ENCODE measurements at regions not wholly inside any gene's neighbourhood (a gene's known extent, or its start where the extent isn't known, plus 50 kb on each side); places are given as distances from the start of the nearest gene placed in this dataset.

DNA sequence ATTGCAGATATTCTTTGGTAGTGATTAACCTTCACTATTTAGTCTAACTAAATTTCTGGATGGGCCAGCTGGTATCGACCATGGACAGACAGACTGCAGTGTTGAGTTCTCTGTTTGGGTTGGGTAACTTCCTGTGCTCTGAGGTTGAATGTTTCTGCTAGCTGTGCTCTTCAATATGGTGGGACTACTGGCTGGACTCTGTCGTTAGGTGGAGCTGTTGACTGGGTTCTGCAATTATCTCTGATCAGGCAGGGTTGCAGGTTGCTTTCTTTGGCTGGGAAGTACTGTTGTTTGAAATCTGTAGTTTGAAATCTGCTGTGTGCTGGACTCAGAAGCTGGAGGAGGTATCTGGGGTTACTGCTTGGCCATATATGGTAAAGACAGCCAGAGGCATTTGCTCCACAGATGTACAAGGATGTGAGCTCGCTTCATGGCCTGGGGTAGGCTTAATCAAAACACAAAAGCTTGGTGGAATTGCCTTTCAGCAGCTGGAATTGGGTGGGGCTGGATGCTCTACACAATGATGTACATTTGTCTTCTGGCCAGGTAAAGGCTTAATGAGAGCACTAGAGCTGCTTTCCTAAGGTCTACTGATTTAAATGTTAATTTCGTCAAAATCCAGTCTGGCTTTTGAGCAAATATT, 1472.0 kb downstream of the FAM133A start:
- H3K27me3 ChIP-seq (ENCODE audit: control insufficient read depth, extremely low read depth, insufficient read depth, low read length) = no peaks in the 10 kb centered on the region
- TF ChIP-seq EZH2 (IDR thresholded peaks at IDR 0.05; ENCODE audit: low read length) = no peak
- TF ChIP-seq, protein P1, sequence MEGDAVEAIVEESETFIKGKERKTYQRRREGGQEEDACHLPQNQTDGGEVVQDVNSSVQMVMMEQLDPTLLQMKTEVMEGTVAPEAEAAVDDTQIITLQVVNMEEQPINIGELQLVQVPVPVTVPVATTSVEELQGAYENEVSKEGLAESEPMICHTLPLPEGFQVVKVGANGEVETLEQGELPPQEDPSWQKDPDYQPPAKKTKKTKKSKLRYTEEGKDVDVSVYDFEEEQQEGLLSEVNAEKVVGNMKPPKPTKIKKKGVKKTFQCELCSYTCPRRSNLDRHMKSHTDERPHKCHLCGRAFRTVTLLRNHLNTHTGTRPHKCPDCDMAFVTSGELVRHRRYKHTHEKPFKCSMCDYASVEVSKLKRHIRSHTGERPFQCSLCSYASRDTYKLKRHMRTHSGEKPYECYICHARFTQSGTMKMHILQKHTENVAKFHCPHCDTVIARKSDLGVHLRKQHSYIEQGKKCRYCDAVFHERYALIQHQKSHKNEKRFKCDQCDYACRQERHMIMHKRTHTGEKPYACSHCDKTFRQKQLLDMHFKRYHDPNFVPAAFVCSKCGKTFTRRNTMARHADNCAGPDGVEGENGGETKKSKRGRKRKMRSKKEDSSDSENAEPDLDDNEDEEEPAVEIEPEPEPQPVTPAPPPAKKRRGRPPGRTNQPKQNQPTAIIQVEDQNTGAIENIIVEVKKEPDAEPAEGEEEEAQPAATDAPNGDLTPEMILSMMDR (optimal IDR thresholded peaks at IDR 0.05 in 1 of 3, IDR thresholded peaks at IDR 0.05 in 1 of 3, conservative IDR thresholded peaks at IDR 0.05 in 1 of 3; ENCODE audit: extremely low read depth in 1 of 3, insufficient read depth in 2 of 3, low read length in 3 of 3) = no peak
- DNase-seq (ENCODE audit: low read depth, low spot score) (no peak), FAIRE-seq (no peak)
- H3K4me3 ChIP-seq (ENCODE audit: control insufficient read depth in 2 of 3, extremely low read depth in 1 of 3, insufficient read depth in 2 of 3, low read depth in 1 of 3, low read length in 3 of 3) = no peak overlapping the region
- H3K9me3 ChIP-seq (ENCODE audit: control insufficient read depth, low read depth, low read length) = no peaks in the 10 kb centered on the region
- no peaks in the 10 kb centered on the region for H3K79me2 ChIP-seq (ENCODE audit: control insufficient read depth, insufficient read depth, low read length)
- no peaks in the 10 kb centered on the region for H3K4me1 ChIP-seq (ENCODE audit: control insufficient read depth, extremely low read depth, insufficient read depth, low read length)
- H3K9ac ChIP-seq (ENCODE audit: control insufficient read depth, extremely low read depth, insufficient read depth, low read length) = no peak overlapping the region
- no peak overlapping the region for H3K4me2 ChIP-seq (ENCODE audit: control insufficient read depth, extremely low read depth, insufficient read depth, low read depth, low read length)
- dilution Hi-C loops (cut with MboI; ENCODE audit: extremely low pct_ligation_motif_present, low sequenced_read_pairs) = no loop called here
- no peak overlapping the region for H3K27ac ChIP-seq (ENCODE audit: control insufficient read depth, insufficient read depth, low read length)
- no peaks in the 10 kb centered on the region for H4K20me1 ChIP-seq (ENCODE audit: control insufficient read depth, extremely low read depth, insufficient read depth, low read length)
- H2AFZ ChIP-seq (ENCODE audit: control insufficient read depth, low read length) = no peak overlapping the region
- H3K36me3 ChIP-seq (ENCODE audit: control insufficient read depth in 2 of 2, extremely low read depth in 1 of 2, insufficient read depth in 2 of 2, low read length in 2 of 2) = no peaks in the 10 kb centered on the region
- H3K9me1 ChIP-seq (ENCODE audit: control insufficient read depth, extremely low read depth, insufficient read depth, low read length) = no peaks in the 10 kb centered on the region

DNA sequence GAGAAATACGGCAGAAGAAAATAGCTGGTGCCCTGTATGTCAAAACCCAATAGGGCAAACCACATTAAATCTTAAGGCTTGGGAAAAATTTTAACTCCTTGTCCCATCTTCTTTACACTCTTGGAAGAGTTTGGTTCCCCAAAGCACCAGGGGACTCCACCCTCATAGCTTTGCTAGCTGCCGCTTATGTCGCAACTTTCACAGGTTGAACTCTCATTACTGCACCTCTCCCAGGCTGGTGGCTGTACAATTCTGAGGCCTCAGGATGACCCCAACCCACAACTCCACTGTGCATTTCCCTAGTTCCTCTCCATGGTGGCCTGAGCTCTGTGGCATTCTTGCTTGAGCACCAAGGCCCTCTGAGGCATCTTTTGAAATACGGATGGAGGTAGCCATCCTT, 1478.8 kb downstream of the FAM133A start:
- DNase-seq (ENCODE audit: low read depth, low spot score) (no peak), FAIRE-seq (no peak)
- no peaks in the 10 kb centered on the region for H3K4me1 ChIP-seq (ENCODE audit: control insufficient read depth, extremely low read depth, insufficient read depth, low read length)
- no peaks in the 10 kb centered on the region for H3K27me3 ChIP-seq (ENCODE audit: control insufficient read depth, extremely low read depth, insufficient read depth, low read length)
- no peaks in the 10 kb centered on the region for H4K20me1 ChIP-seq (ENCODE audit: control insufficient read depth, extremely low read depth, insufficient read depth, low read length)
- H3K4me3 ChIP-seq (ENCODE audit: control insufficient read depth in 2 of 3, extremely low read depth in 1 of 3, insufficient read depth in 2 of 3, low read depth in 1 of 3, low read length in 3 of 3) = no peak overlapping the region
- no peaks in the 10 kb centered on the region for H3K9me1 ChIP-seq (ENCODE audit: control insufficient read depth, extremely low read depth, insufficient read depth, low read length)
- H3K36me3 ChIP-seq (ENCODE audit: control insufficient read depth in 2 of 2, extremely low read depth in 1 of 2, insufficient read depth in 2 of 2, low read length in 2 of 2) = no peaks in the 10 kb centered on the region
- no peaks in the 10 kb centered on the region for H3K79me2 ChIP-seq (ENCODE audit: control insufficient read depth, insufficient read depth, low read length)
- H3K9ac ChIP-seq (ENCODE audit: control insufficient read depth, extremely low read depth, insufficient read depth, low read length) = no peak overlapping the region
- H2AFZ ChIP-seq (ENCODE audit: control insufficient read depth, low read length) = no peak overlapping the region
- no peak overlapping the region for H3K4me2 ChIP-seq (ENCODE audit: control insufficient read depth, extremely low read depth, insufficient read depth, low read depth, low read length)
- no peaks in the 10 kb centered on the region for H3K9me3 ChIP-seq (ENCODE audit: control insufficient read depth, low read depth, low read length)
- dilution Hi-C loops (cut with MboI; ENCODE audit: extremely low pct_ligation_motif_present, low sequenced_read_pairs) = no loop called here
- TF ChIP-seq, protein P1 (optimal IDR thresholded peaks at IDR 0.05 in 1 of 3, IDR thresholded peaks at IDR 0.05 in 1 of 3, conservative IDR thresholded peaks at IDR 0.05 in 1 of 3; ENCODE audit: extremely low read depth in 1 of 3, insufficient read depth in 2 of 3, low read length in 3 of 3) = no peak
- no peak for TF ChIP-seq EZH2 (IDR thresholded peaks at IDR 0.05; ENCODE audit: low read length)
- H3K27ac ChIP-seq (ENCODE audit: control insufficient read depth, insufficient read depth, low read length) = no peak overlapping the region

All from keratinocyte (primary cell).